Fibroblast of lung (primary cell): ENCODE measurements at regions not wholly inside any gene's neighbourhood (a gene's known extent, or its start where the extent isn't known, plus 50 kb on each side); places are given as distances from the start of the nearest gene placed in this dataset.

Experiments
- EZH2 ChIP-seq: IDR thresholded peaks from 2 replicates; pipeline ENCODE4 v1.5.1; 2012; ENCODE audit warnings: low read length, control low read depth, mild to moderate bottlenecking; ENCODE audit errors: missing control alignments
- TF ChIP-seq, protein P1 (sequence below), 2 donors: IDR thresholded peaks in 1 of 2; conservative IDR thresholded peaks in 1 of 2; 1 replicate in 1 of 2; 2 replicates in 1 of 2; pipeline ENCODE4 v1.5.1; 2011 to 2012; ENCODE audit warnings: low read length in 2 of 2, control low read depth in 1 of 2, inconsistent platforms in 1 of 2, low read depth in 1 of 2, mild to moderate bottlenecking in 1 of 2

DNA sequence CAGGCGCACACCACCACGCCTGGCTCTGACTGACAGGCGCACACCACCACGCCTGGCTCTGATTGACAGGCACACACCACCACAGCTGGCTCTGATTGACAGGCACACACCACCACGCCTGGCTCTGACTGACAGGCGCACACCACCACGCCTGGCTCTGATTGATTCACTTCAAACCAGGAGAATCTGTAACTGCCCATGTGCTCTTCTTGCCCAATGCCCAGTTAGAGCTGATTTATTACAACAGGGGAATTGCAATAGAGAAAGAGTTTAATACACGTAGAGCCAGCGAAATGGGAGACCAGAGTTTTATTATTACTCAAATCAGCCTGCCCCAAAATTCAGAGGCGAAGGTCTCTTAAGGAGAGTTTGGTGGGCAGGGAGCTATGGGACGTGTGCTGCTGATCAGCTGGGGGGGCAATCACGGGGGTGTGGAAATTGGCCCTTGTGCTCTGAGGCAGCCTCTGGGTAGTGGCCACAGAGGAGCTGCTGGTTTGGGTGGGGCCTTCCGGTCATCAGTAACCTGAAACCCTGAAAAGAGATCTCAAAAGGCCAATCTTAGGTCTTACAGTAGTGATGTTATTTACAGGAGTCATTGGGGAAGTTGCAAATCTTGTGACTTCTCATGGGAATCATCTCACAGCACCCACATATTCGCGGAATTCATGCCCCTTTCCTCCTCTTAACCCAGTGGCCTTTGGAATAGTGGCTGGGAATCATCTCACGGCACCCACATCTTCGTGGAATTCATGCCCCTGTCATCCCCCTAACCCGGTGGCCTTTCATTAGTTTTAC lies 63.8 kb upstream of the TFRC start:
- TF ChIP-seq, protein P1, sequence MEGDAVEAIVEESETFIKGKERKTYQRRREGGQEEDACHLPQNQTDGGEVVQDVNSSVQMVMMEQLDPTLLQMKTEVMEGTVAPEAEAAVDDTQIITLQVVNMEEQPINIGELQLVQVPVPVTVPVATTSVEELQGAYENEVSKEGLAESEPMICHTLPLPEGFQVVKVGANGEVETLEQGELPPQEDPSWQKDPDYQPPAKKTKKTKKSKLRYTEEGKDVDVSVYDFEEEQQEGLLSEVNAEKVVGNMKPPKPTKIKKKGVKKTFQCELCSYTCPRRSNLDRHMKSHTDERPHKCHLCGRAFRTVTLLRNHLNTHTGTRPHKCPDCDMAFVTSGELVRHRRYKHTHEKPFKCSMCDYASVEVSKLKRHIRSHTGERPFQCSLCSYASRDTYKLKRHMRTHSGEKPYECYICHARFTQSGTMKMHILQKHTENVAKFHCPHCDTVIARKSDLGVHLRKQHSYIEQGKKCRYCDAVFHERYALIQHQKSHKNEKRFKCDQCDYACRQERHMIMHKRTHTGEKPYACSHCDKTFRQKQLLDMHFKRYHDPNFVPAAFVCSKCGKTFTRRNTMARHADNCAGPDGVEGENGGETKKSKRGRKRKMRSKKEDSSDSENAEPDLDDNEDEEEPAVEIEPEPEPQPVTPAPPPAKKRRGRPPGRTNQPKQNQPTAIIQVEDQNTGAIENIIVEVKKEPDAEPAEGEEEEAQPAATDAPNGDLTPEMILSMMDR (conservative IDR thresholded peaks at IDR 0.05 in 1 of 2, IDR thresholded peaks at IDR 0.05 in 1 of 2; ENCODE audit: low read depth in 1 of 2, low read length in 2 of 2) = no peak
- no peak for TF ChIP-seq EZH2
